GM18873 (cell line): ENCODE measurements at regions not wholly inside any gene's neighbourhood (a gene's known extent, or its start where the extent isn't known, plus 50 kb on each side); places are given as distances from the start of the nearest gene placed in this dataset.
"Not testable (repeated sequence)": the region's sequence is repeated elsewhere in the genome, so short reads cannot be mapped to it uniquely, and the experiment has no call there.

ENCODE experiments used
- ATAC-seq: cut with Tn5 transposase; IDR thresholded peaks from one replicate; pipeline ENCODE4 v1.9.1; 2021; ENCODE audit warnings: mild to moderate bottlenecking, moderate library complexity, moderate number of reproducible peaks; ENCODE audit not compliant: unreplicated experiment, low FRiP score

GRCh38 chrX:129000018-129000417 is 523.3 kb downstream of the SMARCA1 start:
- no peak for ATAC-seq

GRCh38 chrX:128992107-128992971 is 531.0 kb downstream of the SMARCA1 start:
- ATAC-seq: no peak

DNA sequence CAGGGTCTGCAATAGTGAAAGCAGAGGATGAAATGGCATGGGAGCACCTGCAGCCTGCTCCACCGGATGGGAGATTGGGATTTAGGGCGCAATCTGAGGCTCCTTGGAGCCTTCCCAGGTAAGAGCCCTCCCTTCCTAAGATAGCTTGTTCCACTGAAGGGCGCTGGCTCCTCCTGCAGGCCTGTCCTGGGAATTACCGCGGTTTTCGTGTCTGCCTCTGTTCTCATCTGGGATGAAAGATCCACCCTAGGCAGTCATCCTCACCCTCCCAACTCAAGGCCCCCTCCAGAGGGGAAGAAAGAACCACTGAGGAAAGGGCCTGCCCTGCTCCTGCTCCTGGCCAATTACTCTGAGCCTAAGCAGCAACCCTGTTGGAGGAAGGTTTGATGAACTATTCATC is 547.5 kb downstream of the SMARCA1 start:
- ATAC-seq: no peak

DNA sequence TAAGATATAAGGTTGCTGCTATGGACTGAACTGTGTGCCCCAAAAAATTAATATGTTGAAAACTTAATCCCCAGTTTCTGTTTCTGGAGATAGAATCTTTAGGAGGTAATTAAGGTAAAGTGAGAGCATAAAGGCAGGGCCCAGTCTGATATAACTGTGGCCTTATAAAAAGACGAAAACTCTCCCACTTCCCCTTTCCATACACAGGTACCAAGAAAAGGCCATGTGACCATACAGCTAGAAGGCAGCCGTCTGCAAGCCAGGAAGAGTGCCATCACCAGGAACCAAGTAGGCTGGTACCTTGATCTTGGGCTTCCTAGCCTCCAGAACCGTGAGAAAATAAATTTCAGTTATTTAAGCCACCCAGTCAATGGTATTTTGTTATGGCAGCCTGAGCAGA is 550.3 kb downstream of the SMARCA1 start:
- no peak for ATAC-seq

- no peak for ATAC-seq
These were observed 562.0 kb downstream of the SMARCA1 start for GRCh38 chrX:128961290-128961689.

DNA sequence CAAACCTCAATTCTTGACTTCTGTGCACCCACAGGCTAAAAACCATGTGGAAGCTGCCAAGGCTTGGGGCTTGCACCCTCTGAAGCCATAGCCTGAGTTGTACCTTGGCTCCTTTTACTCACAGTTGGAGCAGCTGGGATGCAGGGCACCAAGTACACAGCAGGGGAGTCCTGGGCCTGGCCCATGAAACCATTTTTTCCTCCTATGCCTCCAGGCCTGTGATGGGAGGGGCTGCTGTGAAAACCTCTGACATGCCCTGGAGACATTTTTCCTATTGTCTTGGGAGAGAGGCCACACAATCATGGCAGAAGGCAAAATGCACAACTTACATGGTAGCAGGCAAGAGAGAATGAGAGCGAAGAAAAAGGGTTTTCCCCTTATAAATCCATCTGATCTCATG is 568.6 kb downstream of the SMARCA1 start:
- not testable (repeated sequence) for ATAC-seq

DNA sequence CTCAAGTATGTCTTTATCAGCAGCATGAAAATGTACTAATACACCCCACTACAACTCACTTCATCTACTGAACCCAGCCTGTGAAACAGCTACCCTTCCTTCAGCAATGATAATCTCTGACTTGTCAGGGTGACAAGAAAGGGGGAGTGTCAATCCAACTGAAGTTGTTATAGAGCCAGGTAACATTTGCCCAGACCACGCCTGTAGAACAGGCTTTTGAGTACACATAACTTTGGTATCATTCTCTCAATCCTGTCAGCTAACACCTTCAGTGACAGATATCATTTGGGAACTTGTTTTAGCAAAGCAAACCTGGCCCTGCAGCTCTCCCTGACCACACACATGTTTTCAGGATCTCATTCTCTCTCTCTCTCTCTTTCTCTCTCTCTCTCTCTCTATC is 592.2 kb downstream of the SMARCA1 start:
- no peak for ATAC-seq

- ATAC-seq: no peak
These were observed 593.8 kb downstream of the SMARCA1 start for GRCh38 chrX:128929271-128930057.

GRCh38 chrX:128928636-128929035 is 594.7 kb downstream of the SMARCA1 start:
- no peak for ATAC-seq

DNA sequence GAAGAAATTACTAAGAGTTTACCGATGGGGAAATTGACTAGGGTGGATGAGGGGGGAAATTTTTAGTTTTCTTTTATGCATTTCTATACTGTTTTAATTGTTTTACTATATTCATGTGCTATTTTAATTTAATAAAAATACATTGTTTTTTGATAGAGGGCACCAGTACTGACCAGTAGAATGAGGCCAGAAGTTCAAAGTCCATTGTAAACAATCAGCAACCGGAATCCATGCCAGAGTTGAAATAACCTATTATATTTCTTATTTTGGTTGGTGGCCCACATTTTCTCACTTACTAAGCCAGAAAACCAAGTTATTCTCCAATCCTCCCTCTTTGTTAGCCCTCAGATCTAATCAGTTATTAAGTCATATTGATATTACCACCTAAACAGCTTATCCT is 595.9 kb downstream of the SMARCA1 start:
- no peak for ATAC-seq

DNA sequence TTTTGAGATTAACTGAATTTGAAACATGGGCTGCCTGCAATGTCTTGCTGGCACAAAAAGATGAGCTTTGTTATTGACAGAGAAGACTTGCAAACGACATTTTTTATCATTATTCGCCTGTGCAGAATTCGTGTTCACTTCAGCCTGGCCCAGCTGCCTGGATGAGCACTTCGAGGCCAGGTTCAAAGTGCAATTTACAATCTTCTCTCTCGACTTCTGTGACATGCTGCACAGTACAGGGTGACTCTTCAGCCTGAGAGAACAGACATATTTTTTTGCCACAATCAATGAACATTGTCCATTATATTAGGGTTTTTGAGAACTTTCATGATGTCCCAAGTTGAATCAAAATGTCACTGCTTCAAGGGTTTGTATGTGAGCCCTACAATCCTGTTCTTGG is 616.5 kb downstream of the SMARCA1 start:
- no peak for ATAC-seq

DNA sequence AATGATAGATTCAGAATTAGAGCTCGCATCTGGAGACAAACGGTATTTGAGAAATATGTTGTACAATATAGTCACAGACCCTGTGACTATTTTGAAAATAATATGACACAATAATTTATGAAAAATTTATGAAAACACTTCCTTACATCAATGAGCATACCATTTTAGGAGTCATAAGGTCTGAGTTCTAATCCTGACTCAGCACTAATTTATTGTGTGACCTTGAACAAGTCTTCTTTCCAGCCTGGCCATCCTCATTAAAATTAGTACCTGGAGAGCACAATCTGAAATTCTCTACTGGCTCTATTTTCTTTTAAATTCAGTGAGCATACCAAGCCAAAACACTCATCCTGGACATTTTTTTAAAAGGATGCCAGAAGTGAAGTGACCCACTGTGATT is 622.3 kb downstream of the SMARCA1 start:
- no peak for ATAC-seq

GRCh38 chrX:128897621-128898020 is 625.7 kb downstream of the SMARCA1 start:
- no peak for ATAC-seq

DNA sequence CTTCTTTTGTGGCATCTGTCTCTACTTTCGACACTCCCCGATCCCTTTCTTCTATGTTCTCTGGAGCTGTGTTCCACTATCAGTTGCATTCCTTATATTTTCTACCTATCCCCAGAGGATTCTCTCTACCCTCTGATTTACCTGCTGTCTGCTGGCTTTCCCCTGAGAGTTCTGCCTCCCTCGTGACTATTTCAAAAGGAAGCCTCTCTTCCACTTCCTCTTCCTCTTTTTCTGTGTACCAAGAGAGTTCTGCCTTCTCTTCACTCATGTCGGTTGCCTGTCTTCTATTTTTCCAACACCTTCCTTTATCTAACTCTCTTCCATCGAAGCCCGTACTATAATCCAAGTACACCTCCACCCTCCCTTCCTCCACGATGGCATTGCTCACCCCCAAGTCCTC is 631.7 kb downstream of the SMARCA1 start:
- no peak for ATAC-seq

GRCh38 chrX:128884430-128884829 is 638.9 kb downstream of the SMARCA1 start:
- ATAC-seq: no peak

DNA sequence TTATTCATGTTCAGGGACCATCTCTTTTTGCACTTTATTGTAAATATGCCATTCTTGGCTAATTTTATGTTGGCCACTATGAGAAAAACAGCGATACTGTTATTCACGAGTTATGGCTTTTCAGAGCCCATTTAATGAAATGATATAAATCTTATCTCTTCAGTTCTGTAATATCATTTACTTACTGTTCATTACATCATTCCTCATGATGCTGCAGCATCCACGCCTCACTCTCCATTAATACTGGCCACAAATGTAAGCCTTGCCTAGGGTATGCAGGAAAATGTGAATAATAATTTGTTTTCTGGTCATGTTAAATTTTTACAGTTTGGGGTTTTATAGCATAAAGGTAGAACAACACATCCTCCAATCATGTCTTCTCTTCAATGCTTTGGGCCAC is 639.6 kb downstream of the SMARCA1 start:
- ATAC-seq: no peak

DNA sequence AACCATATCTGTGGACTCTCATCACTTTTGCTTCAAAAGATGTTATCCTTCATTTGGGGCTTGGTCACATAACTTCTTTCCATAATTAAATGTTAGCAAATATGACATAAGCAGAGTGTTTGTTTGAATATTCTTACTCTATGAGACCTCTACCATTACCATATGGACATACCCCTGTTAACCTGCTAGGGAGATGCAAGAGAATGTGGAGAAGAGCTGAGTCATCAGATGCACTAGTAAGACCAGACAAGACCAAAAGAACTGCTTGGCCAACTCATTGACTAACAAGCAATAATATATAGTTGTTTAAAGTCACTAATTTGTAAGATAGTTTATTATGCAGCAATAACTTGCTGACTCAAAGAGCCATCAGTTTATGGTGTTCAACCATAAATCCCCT is 652.9 kb downstream of the SMARCA1 start:
- no peak for ATAC-seq

DNA sequence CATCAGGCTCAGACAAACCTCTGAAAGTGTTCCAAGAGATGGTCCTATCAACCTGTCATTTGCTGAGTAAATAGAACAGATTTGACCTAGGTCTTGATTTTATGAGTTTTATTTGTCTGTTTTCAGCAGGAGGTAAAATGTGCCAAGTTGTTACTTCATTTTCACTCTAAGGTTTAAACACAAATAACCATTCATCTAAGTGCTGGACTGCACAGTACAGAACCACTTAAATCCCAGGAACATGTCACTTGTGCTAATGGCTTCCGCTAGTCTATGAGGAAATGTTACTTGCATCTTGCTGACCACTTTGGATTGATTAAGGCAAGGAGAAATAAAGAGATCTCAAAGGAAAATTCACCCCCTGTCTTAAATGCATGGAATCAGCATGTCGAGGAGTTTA is 660.7 kb downstream of the SMARCA1 start:
- ATAC-seq: no peak

GRCh38 chrX:128848374-128848773 is 674.9 kb downstream of the SMARCA1 start:
- no peak for ATAC-seq

DNA sequence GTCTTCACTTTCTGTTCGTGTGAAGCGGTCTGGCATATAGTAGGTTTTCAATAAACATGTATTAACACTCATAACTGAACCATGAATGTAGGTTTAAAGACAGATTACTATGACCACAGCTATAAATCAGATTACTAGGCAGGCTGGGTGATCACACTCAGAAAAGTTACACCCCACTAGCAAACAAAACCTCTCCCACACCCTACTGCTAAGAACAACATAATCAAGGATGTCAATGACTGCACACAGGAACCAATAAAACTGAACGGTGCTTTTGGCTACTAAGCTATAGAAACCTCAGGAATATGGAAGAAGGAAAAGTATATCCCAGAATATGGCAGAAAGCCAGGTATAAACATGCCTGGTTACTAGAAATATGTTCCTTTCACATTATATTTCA is 676.9 kb downstream of the SMARCA1 start:
- ATAC-seq: no peak

GRCh38 chrX:128818690-128819089 is 704.6 kb downstream of the SMARCA1 start:
- ATAC-seq: no peak

DNA sequence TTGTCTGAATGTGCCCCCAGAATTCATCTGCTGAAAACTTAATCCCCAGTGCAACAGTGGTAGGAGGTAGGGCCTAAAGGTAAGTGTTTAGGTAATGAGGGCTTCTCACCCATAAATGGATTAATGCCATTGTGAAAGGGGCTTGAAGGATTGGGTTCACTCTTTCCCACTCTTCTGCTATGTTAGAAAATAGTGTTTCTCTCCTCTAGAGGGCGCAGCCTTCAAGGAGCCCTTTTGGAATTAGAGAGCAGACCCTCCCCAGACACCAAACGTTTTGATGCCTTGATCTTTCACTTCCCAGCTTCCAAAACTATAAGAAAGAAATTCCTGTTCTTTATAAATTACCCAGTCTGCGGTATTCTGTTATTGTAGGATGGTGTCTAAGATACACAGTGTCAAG is 706.4 kb downstream of the SMARCA1 start:
- no peak for ATAC-seq
